Esophagus squamous epithelium (tissue), 5 donors: ENCODE measurements at regions not wholly inside any gene's neighbourhood (a gene's known extent, or its start where the extent isn't known, plus 50 kb on each side); places are given as distances from the start of the nearest gene placed in this dataset.

ENCODE experiments used
- DNase-seq: peaks from one replicate; lab custom pipeline; 2025; lab: John Stamatoyannopoulos, UW
- H3K27ac ChIP-seq, 4 donors: fragments of 200-600 bp; sonication (generic); one replicate each; pipeline ENCODE4 v1.5.1; 2016 to 2019; ENCODE audit warnings: mild to moderate bottlenecking in 1 of 4
- H3K27me3 ChIP-seq, 4 donors: fragments of 200-600 bp; sonication (generic); 1 replicate in 3 of 4; 2 replicates in 1 of 4; pipeline versions ENCODE4 v1.5.1 to v1.6.0; 2017 to 2021; ENCODE audit warnings: antibody characterized with exemption in 1 of 4
- H3K36me3 ChIP-seq, 3 donors: fragments of 200-600 bp; sonication (generic); one replicate each; pipeline ENCODE4 v1.5.1; 2016 to 2019
- H3K4me1 ChIP-seq, 3 donors: fragments of 200-600 bp; sonication (generic); one replicate each; pipeline ENCODE4 v1.5.1; 2017 to 2019
- H3K4me3 ChIP-seq, 4 donors: fragments of 200-600 bp; sonication (generic); 1 replicate in 3 of 4; 2 replicates in 1 of 4; pipeline ENCODE4 v1.5.1; 2016 to 2019; ENCODE audit warnings: mild to moderate bottlenecking in 2 of 4, moderate library complexity in 1 of 4
- H3K9me3 ChIP-seq, 3 donors: fragments of 200-600 bp; sonication (generic); one replicate each; pipeline ENCODE4 v1.5.1; 2016 to 2019
- CTCF ChIP-seq, 6 experiments: fragments of 450-650 bp in 4 of 6; fragments of 200-600 bp in 2 of 6; sonication (generic) in 2 of 6; IDR thresholded peaks; one replicate each; pipeline ENCODE4 v1.5.1; 2016 to 2019; ENCODE audit warnings: antibody characterized with exemption in 6 of 6, mild to moderate bottlenecking in 4 of 6, moderate library complexity in 4 of 6
- POLR2A ChIP-seq, 4 donors: fragments of 450-650 bp; IDR thresholded peaks; one replicate each; pipeline ENCODE4 v1.6.1; 2017; ENCODE audit warnings: antibody characterized with exemption in 4 of 4, mild to moderate bottlenecking in 4 of 4, moderate library complexity in 3 of 4
- WGBS, 2 donors: methylation state at CpG; one replicate each; pipeline ENCODE4 v1.1.5; 2018; 5-methylcytosine and 5-hydroxymethylcytosine counted together
- intact Hi-C: fragments of 100-400 bp; cut with DNase I; formaldehyde crosslinking; loops from one replicate; pipeline ENCODE4 v1.15.0; 2022
- donor health status: DM: yes; HTN: yes; CAD: no.

GRCh38 chrX:121102101-121102500 is 54.7 kb downstream of the GLUD2 start:
- Histone ChIP-seq H3K4me1 (no peaks in the 10 kb centered on the region), H3K27me3 (no peaks in the 10 kb centered on the region), H3K27ac (no peak overlapping the region), H3K36me3 (no peaks in the 10 kb centered on the region), H3K4me3 (no peak overlapping the region), H3K9me3 (no peaks in the 10 kb centered on the region)
- DNase-seq, result no peak
- intact Hi-C loops, result no loop called here
- no peak for TF ChIP-seq POLR2A (IDR thresholded peaks at IDR 0.05)
- TF ChIP-seq CTCF (IDR thresholded peaks at IDR 0.05), result no peak

- Histone ChIP-seq H3K4me3 (no peak overlapping the region), H3K27me3 (no peaks in the 10 kb centered on the region), H3K36me3 (no peaks in the 10 kb centered on the region), H3K9me3 (no peaks in the 10 kb centered on the region), H3K27ac (no peak overlapping the region), H3K4me1 (no peaks in the 10 kb centered on the region)
- TF ChIP-seq POLR2A (IDR thresholded peaks at IDR 0.05) (no peak), CTCF (IDR thresholded peaks at IDR 0.05) (no peak)
- no peak for DNase-seq
- intact Hi-C loops, result no loop called here
These were observed 56.0 kb downstream of the GLUD2 start for GRCh38 chrX:121103381-121103780.

GRCh38 chrX:121106484-121107235 is 59.2 kb downstream of the GLUD2 start:
- Histone ChIP-seq H3K36me3 (no peaks in the 10 kb centered on the region), H3K9me3 (no peaks in the 10 kb centered on the region), H3K4me3 (no peak overlapping the region), H3K27ac (no peak overlapping the region), H3K4me1 (no peaks in the 10 kb centered on the region), H3K27me3 (no peaks in the 10 kb centered on the region)
- WGBS, 2 donors, result 71 to 75% methylated on average over 7 of the region's 7 CpGs
- TF ChIP-seq CTCF (IDR thresholded peaks at IDR 0.05) (no peak), POLR2A (IDR thresholded peaks at IDR 0.05) (no peak)
- no peak for DNase-seq
- intact Hi-C loops, result no loop called here

- no peaks in the 10 kb centered on the region for H3K36me3 ChIP-seq
- H3K4me3 ChIP-seq, result no peak overlapping the region
- H3K27ac ChIP-seq, result no peak overlapping the region
- H3K27me3 ChIP-seq, result no peaks in the 10 kb centered on the region
- TF ChIP-seq CTCF (IDR thresholded peaks at IDR 0.05) (no peak), POLR2A (IDR thresholded peaks at IDR 0.05) (no peak)
- no peaks in the 10 kb centered on the region for H3K9me3 ChIP-seq
- no peaks in the 10 kb centered on the region for H3K4me1 ChIP-seq
- DNase-seq, result no peak
- intact Hi-C loops, result no loop called here
- WGBS, 2 donors, result 17 to 71% methylated on average over 1 to 2 of the region's 2 CpGs
These were observed 62.6 kb downstream of the GLUD2 start for GRCh38 chrX:121109986-121110385.

GRCh38 chrX:121110536-121110935 is 63.1 kb downstream of the GLUD2 start:
- Histone ChIP-seq H3K4me1 (no peaks in the 10 kb centered on the region), H3K36me3 (no peaks in the 10 kb centered on the region), H3K27me3 (no peaks in the 10 kb centered on the region), H3K9me3 (no peaks in the 10 kb centered on the region), H3K4me3 (no peak overlapping the region), H3K27ac (no peak overlapping the region)
- 53 to 80% methylated on average over 3 of the region's 3 CpGs for WGBS, 2 donors
- TF ChIP-seq CTCF (IDR thresholded peaks at IDR 0.05) (no peak), POLR2A (IDR thresholded peaks at IDR 0.05) (no peak)
- intact Hi-C loops, result no loop called here
- no peak for DNase-seq
